NK-92 treated with Interleukin-12 subunit alpha and Interleukin-12 subunit beta, amount 100 ng/mL, for 24 hours (cell line): ENCODE measurements at regions not wholly inside any gene's neighbourhood (a gene's known extent, or its start where the extent isn't known, plus 50 kb on each side); places are given as distances from the start of the nearest gene placed in this dataset.
"Not testable (repeated sequence)": the region's sequence is repeated elsewhere in the genome, so short reads cannot be mapped to it uniquely, and the experiment has no call there.

Source experiments
- DNase-seq: peaks from one replicate; lab custom pipeline; 2025; lab: John Stamatoyannopoulos, UW

DNA sequence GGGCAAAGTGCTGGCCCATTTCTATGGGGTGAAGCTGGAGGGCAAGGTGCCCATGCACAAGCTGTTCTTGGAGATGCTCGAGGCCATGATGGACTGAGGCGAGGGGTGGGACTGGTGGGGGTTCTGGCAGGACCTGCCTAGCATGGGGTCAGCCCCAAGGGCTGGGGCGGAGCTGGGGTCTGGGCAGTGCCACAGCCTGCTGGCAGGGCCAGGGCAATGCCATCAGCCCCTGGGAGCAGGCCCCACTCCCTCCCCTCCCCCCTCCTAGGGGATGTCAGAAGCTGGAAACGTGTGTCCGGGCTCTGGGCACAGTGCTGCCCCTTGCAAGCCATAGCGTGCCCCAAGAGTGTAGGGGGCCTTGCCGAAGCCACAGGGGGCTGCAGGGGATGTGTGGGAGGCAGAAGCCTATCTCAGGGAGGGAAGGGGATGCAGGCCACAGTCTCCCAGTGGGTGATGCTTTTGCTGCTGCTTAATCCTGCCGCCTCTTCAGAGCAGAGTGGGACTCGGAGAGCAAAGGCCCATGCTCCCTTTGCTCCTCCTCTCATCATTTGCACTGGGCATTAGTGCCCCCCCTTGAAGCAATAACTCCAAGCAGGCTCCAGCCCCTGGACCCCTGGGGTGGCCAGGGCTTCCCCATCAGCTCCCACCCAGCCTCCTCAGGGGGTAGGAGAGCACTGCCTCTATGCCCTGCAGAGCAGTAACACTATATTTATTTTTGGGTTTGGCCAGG, 85.2 kb downstream of the MRPL57 start:
- DNase-seq, result not testable (repeated sequence)

DNA sequence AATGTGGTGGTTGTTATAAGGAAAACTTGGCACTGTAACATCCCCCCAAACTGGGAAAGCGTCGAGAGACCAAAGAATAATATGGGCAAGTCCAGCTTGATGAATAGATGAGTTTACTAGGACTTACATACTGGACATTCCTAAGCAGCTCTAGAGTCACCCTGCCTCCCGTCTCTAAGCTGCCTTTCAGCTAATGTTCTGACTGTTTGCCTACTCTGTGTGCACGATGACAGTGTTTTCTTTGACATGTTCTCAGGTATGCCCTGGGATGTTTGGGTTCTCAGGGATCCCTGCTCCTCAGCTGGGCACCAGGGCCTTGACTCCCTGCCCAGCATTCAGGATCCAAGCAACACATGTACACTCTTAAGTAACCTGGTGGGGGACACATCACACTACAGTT, 87.5 kb downstream of the MRPL57 start:
- DNase-seq, result not testable (repeated sequence)

DNA sequence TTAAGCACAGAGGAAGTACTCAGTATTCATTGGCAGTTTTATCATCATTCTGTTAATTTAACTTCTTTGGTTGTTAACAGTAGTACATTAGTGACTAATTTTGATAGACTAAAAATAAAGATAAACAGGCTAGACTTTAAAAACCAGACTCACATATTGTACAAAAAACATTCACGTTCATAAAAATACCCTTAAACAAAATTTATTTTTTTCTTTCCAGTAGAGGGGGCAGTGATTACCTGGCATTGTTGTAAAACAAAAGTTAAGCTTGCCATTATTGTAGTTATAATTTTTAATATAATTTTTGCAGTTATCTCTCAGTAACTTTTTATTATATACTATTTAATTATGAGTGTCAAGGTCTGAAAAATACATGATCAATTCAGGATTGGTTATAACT, 92.0 kb downstream of the MRPL57 start:
- not testable (repeated sequence) for DNase-seq

DNA sequence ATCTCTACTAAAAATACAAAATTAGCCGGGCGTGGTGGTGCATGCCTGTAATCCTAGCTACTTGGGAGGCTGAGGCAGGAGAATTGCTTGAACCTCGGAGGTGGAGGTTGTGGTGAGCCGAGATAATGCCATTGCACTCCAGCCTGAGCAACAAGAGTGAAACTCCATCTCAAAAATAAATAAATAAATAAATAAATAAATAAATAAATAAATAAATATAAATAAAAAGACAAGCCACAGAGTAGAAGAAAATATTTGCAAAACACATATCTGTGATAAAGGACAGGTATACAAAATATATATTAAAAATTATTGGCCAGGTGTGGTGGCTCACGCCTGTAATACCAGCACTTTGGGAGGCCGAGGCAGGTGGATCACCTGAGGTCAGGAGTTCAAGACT, 96.0 kb downstream of the MRPL57 start:
- not testable (repeated sequence) for DNase-seq

GRCh38 chr13:21274457-21274856, 98.0 kb downstream of the MRPL57 start:
- not testable (repeated sequence) for DNase-seq

GRCh38 chr13:21282065-21282464, 105.6 kb downstream of the MRPL57 start:
- no peak for DNase-seq

GRCh38 chr13:21287331-21287907, 111.0 kb downstream of the MRPL57 start:
- no peak for DNase-seq

DNA sequence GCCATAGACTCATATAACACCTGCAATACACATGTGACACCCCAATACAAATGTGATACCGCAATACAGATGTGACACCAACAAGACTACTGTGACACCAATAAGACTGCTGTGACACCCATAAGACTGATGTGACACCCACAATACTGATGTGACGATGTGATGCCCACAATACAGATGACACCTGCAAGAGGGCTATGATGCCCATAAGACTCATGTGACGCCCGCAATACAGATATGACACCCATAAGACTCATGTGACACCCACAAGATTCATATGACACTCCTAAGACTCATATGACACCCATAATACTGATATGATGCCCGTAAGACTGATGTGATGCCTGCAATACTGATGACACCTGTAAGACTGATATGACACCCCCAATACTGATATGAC, 113.0 kb downstream of the MRPL57 start:
- no peak for DNase-seq

- not testable (repeated sequence) for DNase-seq
Measured at GRCh38 chr13:21290442-21291002, 114.1 kb downstream of the MRPL57 start.

DNA sequence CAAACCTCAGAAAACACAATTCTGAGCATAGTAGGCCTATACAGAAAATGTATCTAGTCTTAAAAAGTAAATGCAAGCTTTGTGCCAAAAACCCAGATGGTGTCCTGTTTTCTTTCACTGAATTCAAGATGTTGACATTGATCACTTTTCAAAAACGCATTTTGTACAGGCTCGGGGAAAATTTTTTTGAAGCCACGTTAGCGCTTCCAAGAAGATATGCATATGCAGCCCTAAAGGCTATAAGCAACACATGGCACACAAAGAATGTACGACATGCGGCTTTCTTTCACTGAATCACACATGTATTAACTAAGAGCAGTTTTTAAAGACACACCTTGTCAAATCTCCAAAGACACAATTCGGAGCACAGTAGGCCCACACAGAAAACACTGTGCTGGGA, 115.4 kb downstream of the MRPL57 start:
- no peak for DNase-seq

GRCh38 chr13:21296991-21297390, 120.5 kb downstream of the MRPL57 start:
- DNase-seq, result not testable (repeated sequence)

- DNase-seq, result no peak
Measured at GRCh38 chr13:21297447-21297846, 121.0 kb downstream of the MRPL57 start.

DNA sequence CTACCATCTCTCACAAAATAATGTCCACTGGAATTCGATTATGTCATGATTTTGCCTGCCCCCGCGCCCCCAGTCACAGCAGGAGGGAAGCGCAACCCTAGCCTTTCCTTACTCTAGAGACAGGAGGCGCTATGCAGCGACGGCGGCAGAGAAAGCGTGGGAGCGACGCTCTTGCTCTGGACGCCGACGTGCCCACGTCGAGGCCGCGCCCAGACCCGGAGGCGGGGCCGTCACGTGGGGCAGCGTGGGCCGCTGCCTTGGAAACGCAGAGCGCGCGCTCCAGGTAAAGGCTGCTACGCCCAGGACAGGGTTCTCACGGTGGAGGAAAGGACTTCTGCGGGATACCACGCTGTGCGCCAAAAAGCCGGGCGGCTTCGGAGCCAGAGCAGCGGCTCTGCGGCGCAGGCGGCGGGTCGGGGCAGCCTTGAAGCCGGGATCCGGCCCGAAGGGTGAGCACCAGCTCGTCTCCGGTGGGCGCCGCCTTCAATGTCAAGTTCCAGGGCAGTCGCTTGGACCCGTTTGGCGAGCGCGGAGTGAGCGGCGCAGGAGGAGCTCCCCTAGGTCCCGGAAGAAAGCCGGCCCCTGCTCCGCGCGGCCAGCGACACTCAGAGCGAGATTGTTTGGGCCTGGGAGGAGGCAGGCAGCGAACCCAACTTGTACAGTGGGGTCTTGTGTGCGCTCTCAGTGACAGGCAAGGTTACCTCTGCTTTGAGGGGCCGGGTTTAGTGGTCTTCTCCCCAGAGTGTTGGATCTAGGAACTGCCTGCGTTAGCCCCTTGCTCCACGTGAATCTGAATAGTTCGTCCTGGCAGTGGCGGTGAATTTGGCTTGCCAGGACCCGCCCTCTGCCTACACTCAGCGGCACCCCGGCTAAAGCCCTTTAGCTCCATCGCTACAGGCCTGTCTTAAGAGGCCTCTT, 121.7 kb downstream of the MRPL57 start:
- DNase-seq, result peak; percentile 68

- DNase-seq, result no peak
Measured at GRCh38 chr13:21304256-21304655, 127.8 kb downstream of the MRPL57 start.

- DNase-seq, result not testable (repeated sequence)
Measured at GRCh38 chr13:21306300-21307073, 130.0 kb downstream of the MRPL57 start.

GRCh38 chr13:21307158-21307557, 130.7 kb downstream of the MRPL57 start:
- not testable (repeated sequence) for DNase-seq

GRCh38 chr13:21308906-21309305, 132.4 kb downstream of the MRPL57 start:
- DNase-seq, result no peak

GRCh38 chr13:21309542-21310172, 133.2 kb downstream of the MRPL57 start:
- DNase-seq, result no peak

GRCh38 chr13:21310220-21310619, 133.8 kb downstream of the MRPL57 start:
- DNase-seq, result no peak

DNA sequence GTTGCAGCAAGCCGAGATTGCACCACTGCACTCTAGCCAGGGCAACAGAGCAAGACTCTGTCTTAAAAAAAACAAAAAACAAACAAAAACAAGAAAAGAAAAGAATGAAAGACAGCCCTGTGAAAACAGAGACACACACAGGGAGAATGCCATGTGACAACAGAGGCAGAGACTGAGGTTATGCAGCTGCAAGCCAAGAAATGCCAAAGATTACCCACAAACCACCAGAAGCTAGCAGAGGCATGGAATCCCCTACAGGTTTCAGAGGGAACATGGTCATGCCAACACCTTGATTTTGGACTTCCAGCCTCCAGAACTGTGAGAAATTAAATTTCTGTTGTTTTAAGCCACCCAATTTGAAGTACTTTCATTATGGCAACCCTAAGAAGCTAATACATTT, 138.5 kb downstream of the MRPL57 start:
- not testable (repeated sequence) for DNase-seq

- DNase-seq, result no peak
Measured at GRCh38 chr13:21316376-21316775, 139.9 kb downstream of the MRPL57 start.
